ENCODE measurements at regions not wholly inside any gene's neighbourhood (a gene's known extent, or its start where the extent isn't known, plus 50 kb on each side); places are given as distances from the start of the nearest gene placed in this dataset.
A peak's percentile ranks its signal among the peaks of the same experiment; 100 is the strongest.

GRCh38 chr4:13103382-13104015, 380.6 kb downstream of the RAB28 start:
- TF ChIP-seq CTCF (IDR thresholded peaks at IDR 0.05; ENCODE audit: low read length), result peak; percentile 15; the same call in 1 of the 2 replicates
- no peak for TF ChIP-seq EZH2phosphoT487 (IDR thresholded peaks at IDR 0.05; ENCODE audit: low read length)
